ENCODE measurements at regions not wholly inside any gene's neighbourhood (a gene's known extent, or its start where the extent isn't known, plus 50 kb on each side); places are given as distances from the start of the nearest gene placed in this dataset.

- TF ChIP-seq POLR2AphosphoS5 (IDR thresholded peaks at IDR 0.05; ENCODE audit: low read depth, low read length) = no peak
- TF ChIP-seq EP300 (IDR thresholded peaks at IDR 0.05; ENCODE audit: borderline replicate concordance in 1 of 2, low read depth in 2 of 2, low read length in 2 of 2) = no peak
- no peak for TF ChIP-seq JUN (IDR thresholded peaks at IDR 0.05; ENCODE audit: low read depth, low read length)
- no peak for TF ChIP-seq SP1 (IDR thresholded peaks at IDR 0.05; ENCODE audit: low read depth, low read length)
- no peak for TF ChIP-seq SIRT6 (IDR thresholded peaks at IDR 0.05; ENCODE audit: low read length)
- no peak for TF ChIP-seq CHD1 (IDR thresholded peaks at IDR 0.05; ENCODE audit: low read depth, low read length)
- TF ChIP-seq CTCF (IDR thresholded peaks at IDR 0.05; ENCODE audit: control extremely low read depth in 1 of 3, insufficient read depth in 1 of 3, low read depth in 1 of 3, low read length in 3 of 3) = no peak
- no peak for TF ChIP-seq MAX (IDR thresholded peaks at IDR 0.05)
- TF ChIP-seq BRCA1 (IDR thresholded peaks at IDR 0.05; ENCODE audit: low read depth, low read length) = no peak
- TF ChIP-seq TCF12 (IDR thresholded peaks at IDR 0.05; ENCODE audit: low read depth, low read length) = no peak
- TF ChIP-seq BACH1 (IDR thresholded peaks at IDR 0.05; ENCODE audit: low read length) = no peak
- TF ChIP-seq EZH2 (IDR thresholded peaks at IDR 0.05; ENCODE audit: low read depth, low read length, severe bottlenecking) = no peak
- no peak for TF ChIP-seq POLR2A (IDR thresholded peaks at IDR 0.05; ENCODE audit: control extremely low read depth in 1 of 2, low read depth in 2 of 2, low read length in 2 of 2)
- TF ChIP-seq CREB1 (IDR thresholded peaks at IDR 0.05) = no peak
These were observed 262.7 kb downstream of the CYRIA start for GRCh38 chr2:16402891-16403290.

Measured in H1 (cell line).